ENCODE measurements at regions not wholly inside any gene's neighbourhood (a gene's known extent, or its start where the extent isn't known, plus 50 kb on each side); places are given as distances from the start of the nearest gene placed in this dataset.

GRCh38 chr20:40913224-40914185 is 115.1 kb upstream of the TOP1 start:
- TF ChIP-seq POLR2A (IDR thresholded peaks at IDR 0.05): no peak
- TF ChIP-seq EP300 (IDR thresholded peaks at IDR 0.05): no peak
- TF ChIP-seq CTCF (IDR thresholded peaks at IDR 0.05): no peak
- no peak for TF ChIP-seq POLR2AphosphoS5 (IDR thresholded peaks at IDR 0.05)
- no peaks in the 10 kb centered on the region for H3K27me3 ChIP-seq
- WGBS, 2 donors: 93% methylated on average over 34 of the region's 34 CpGs
- no peak for DNase-seq
- intact Hi-C loops (cut with DNase I): no loop called here
- no peaks in the 10 kb centered on the region for H3K36me3 ChIP-seq
- H3K4me3 ChIP-seq: no peak overlapping the region
- H3K27ac ChIP-seq: no peak overlapping the region
- H3K4me1 ChIP-seq: no peaks in the 10 kb centered on the region
- no peaks in the 10 kb centered on the region for H3K9me3 ChIP-seq

- no peaks in the 10 kb centered on the region for H3K36me3 ChIP-seq
- no peaks in the 10 kb centered on the region for H3K27me3 ChIP-seq
- TF ChIP-seq CTCF (IDR thresholded peaks at IDR 0.05) (no peak), POLR2A (IDR thresholded peaks at IDR 0.05) (no peak), EP300 (IDR thresholded peaks at IDR 0.05) (no peak), POLR2AphosphoS5 (IDR thresholded peaks at IDR 0.05) (no peak)
- no peak for DNase-seq
- WGBS, 2 donors: 66 to 91% methylated on average over 3 of the region's 3 CpGs
- intact Hi-C loops (cut with DNase I): no loop called here
- H3K27ac ChIP-seq: no peak overlapping the region
- no peak overlapping the region for H3K4me3 ChIP-seq
- no peaks in the 10 kb centered on the region for H3K9me3 ChIP-seq
- no peaks in the 10 kb centered on the region for H3K4me1 ChIP-seq
These were observed 112.9 kb upstream of the TOP1 start for GRCh38 chr20:40915756-40916155.

- intact Hi-C loops (cut with DNase I): no loop called here
- Histone ChIP-seq H3K36me3 (no peaks in the 10 kb centered on the region), H3K4me3 (no peak overlapping the region), H3K9me3 (no peaks in the 10 kb centered on the region), H3K27ac (no peak overlapping the region), H3K27me3 (no peaks in the 10 kb centered on the region), H3K4me1 (no peaks in the 10 kb centered on the region)
- DNase-seq: no peak
- 31 to 35% methylated on average over 1 of the region's 1 CpG for WGBS, 2 donors
- no peak for TF ChIP-seq POLR2AphosphoS5 (IDR thresholded peaks at IDR 0.05)
- TF ChIP-seq CTCF (IDR thresholded peaks at IDR 0.05): no peak
- TF ChIP-seq POLR2A (IDR thresholded peaks at IDR 0.05): no peak
- TF ChIP-seq EP300 (IDR thresholded peaks at IDR 0.05): no peak
These were observed 112.3 kb upstream of the TOP1 start for GRCh38 chr20:40916276-40916675.

GRCh38 chr20:40920291-40920690 is 108.3 kb upstream of the TOP1 start:
- Histone ChIP-seq H3K4me1 (no peaks in the 10 kb centered on the region), H3K4me3 (no peak overlapping the region)
- WGBS, 2 donors: 68 to 76% methylated on average over 2 of the region's 2 CpGs

More at GRCh38 chr20:40920291-40920690, 108.3 kb upstream of the TOP1 start:
- no peak for TF ChIP-seq POLR2A (IDR thresholded peaks at IDR 0.05)
- no peak for TF ChIP-seq EP300 (IDR thresholded peaks at IDR 0.05)
- TF ChIP-seq POLR2AphosphoS5 (IDR thresholded peaks at IDR 0.05): no peak
- TF ChIP-seq CTCF (IDR thresholded peaks at IDR 0.05): no peak
- no peaks in the 10 kb centered on the region for H3K27me3 ChIP-seq
- intact Hi-C loops (cut with DNase I): no loop called here
- H3K36me3 ChIP-seq: no peaks in the 10 kb centered on the region
- H3K9me3 ChIP-seq: no peaks in the 10 kb centered on the region
- DNase-seq: no peak
- no peak overlapping the region for H3K27ac ChIP-seq
